ENCODE measurements at regions not wholly inside any gene's neighbourhood (a gene's known extent, or its start where the extent isn't known, plus 50 kb on each side); places are given as distances from the start of the nearest gene placed in this dataset.

DNA sequence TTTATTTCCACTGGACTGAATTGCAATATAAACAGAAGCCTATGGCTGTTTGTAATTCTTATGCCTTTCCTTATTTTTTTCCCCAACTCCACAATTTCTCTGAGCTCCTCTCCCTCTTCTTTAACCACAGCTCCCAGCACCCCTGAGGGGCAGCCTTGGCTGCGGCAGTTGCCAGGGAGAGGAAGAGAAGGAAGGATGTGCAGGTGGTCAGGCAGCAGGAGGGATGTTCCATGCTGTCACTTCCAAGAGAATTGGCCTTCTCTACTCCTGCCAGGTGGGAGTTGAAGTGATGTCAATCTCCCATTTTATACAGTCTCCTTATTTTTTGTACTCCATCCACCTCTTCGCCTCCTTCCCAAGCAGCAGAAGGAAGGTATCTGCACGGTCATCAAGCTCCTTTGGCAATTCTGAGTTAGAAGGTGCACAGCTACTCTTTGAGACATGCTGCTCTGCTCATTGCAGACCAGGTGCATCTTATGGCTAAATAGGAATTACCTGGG is 343.3 kb upstream of the RPS6KA3 start:
- POLR2A ChIA-PET, result no interaction called here
- no peak for DNase-seq (ENCODE audit: low read depth)
- no peak overlapping the region for H3K4me3 ChIP-seq (ENCODE audit: low read depth, low read length)
- TF ChIP-seq, protein P1, sequence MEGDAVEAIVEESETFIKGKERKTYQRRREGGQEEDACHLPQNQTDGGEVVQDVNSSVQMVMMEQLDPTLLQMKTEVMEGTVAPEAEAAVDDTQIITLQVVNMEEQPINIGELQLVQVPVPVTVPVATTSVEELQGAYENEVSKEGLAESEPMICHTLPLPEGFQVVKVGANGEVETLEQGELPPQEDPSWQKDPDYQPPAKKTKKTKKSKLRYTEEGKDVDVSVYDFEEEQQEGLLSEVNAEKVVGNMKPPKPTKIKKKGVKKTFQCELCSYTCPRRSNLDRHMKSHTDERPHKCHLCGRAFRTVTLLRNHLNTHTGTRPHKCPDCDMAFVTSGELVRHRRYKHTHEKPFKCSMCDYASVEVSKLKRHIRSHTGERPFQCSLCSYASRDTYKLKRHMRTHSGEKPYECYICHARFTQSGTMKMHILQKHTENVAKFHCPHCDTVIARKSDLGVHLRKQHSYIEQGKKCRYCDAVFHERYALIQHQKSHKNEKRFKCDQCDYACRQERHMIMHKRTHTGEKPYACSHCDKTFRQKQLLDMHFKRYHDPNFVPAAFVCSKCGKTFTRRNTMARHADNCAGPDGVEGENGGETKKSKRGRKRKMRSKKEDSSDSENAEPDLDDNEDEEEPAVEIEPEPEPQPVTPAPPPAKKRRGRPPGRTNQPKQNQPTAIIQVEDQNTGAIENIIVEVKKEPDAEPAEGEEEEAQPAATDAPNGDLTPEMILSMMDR (IDR thresholded peaks at IDR 0.05; ENCODE audit: insufficient read depth, low read depth, low read length), result no peak
- CTCF ChIA-PET, result no interaction called here
- no peaks in the 10 kb centered on the region for H3K36me3 ChIP-seq (ENCODE audit: control insufficient read depth, insufficient read depth, low read length)
- H3K27me3 ChIP-seq (ENCODE audit: control insufficient read depth, insufficient read depth, low read length), result no peaks in the 10 kb centered on the region

DNA sequence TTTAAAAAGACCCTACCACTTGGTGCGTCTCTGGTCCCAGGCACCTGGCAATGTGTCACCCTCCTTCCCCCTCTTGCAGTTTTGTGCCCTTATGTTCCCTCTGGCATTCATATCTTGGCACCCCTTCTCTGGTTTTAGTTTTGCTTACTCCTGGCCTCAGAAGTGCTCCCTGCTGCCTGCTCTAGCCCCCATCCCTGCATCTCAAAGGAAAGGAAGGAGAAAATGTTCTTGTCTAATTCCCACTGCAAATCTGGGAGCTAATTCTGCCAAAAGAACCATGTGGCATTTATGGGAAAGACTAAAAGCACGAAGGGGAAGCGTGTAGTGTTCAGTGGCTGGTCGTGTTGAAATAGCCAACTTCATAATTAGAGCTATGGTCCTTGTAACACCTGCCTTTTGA is 340.1 kb upstream of the RPS6KA3 start:
- POLR2A ChIA-PET, result no interaction called here
- DNase-seq (ENCODE audit: low read depth), result no peak
- no peaks in the 10 kb centered on the region for H3K36me3 ChIP-seq (ENCODE audit: control insufficient read depth, insufficient read depth, low read length)
- H3K27me3 ChIP-seq (ENCODE audit: control insufficient read depth, insufficient read depth, low read length), result no peaks in the 10 kb centered on the region
- TF ChIP-seq, protein P1 (IDR thresholded peaks at IDR 0.05; ENCODE audit: insufficient read depth, low read depth, low read length), result no peak
- CTCF ChIA-PET, result no interaction called here
- no peak overlapping the region for H3K4me3 ChIP-seq (ENCODE audit: low read depth, low read length)

DNA sequence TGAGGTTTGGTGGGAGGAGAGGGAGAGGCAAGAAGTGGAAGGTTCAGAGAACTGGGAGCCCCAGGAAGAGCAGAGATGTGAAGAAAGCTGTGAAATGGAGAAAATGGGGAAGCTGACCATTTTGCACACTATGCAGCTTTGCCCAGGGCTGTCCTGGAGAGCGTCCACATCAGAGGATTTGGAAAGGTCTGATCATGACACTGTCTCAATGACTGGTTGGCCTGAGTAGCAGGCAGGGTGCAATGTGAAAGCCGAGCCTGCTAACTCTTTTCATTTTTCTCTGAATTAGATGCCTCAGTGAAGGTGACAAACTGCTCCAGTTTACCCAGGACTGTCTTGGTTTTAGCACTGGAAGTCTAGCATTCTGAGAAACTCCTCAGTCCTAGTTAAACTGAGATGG is 330.1 kb upstream of the RPS6KA3 start:
- Histone ChIP-seq H3K4me3 (ENCODE audit: low read depth, low read length) (no peak overlapping the region), H3K27me3 (ENCODE audit: control insufficient read depth, insufficient read depth, low read length) (no peaks in the 10 kb centered on the region), H3K36me3 (ENCODE audit: control insufficient read depth, insufficient read depth, low read length) (no peaks in the 10 kb centered on the region)
- CTCF ChIA-PET, result no interaction called here
- TF ChIP-seq, protein P1 (IDR thresholded peaks at IDR 0.05; ENCODE audit: insufficient read depth, low read depth, low read length), result no peak
- POLR2A ChIA-PET, result no interaction called here
- no peak for DNase-seq (ENCODE audit: low read depth)

DNA sequence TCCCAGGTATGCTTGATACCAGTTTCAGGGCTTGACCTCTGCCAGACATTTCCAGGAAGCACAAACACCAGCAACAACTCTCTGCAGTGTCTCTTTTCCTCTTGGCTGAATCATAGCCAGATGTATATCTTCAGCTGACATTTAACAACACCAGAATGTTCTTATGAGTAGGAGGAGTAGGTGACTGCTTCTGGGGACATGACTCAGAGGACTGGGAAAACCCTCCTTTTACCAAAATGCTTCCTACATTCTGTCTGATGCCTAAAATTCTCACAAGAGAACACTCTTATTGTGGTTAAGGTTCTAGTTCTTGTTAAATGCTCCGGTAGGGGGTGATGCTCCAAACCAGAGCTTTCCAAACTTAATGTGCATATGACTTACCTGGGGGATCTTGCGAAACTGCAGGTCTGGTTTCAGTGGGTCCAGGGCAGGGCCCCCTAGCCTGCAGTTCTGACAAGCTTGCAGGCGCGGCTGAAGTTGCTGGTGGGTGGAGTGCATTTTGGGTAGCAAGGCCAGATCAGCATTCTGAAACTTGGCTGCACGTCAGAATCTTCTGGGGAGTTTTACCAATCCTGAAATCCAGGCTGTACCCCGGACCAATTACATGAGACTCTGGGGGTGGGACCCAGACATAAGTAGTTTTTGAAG is 329.3 kb upstream of the RPS6KA3 start:
- TF ChIP-seq, protein P1 (IDR thresholded peaks at IDR 0.05; ENCODE audit: insufficient read depth, low read depth, low read length), result no peak
- CTCF ChIA-PET, result interaction anchor here (0.6 kb wide), 1 partner anchor 1182 kb away, joined by 3 read pairs; no protein-coding TSS in a partner anchor
- POLR2A ChIA-PET, result no interaction called here
- Histone ChIP-seq H3K36me3 (ENCODE audit: control insufficient read depth, insufficient read depth, low read length) (no peaks in the 10 kb centered on the region), H3K4me3 (ENCODE audit: low read depth, low read length) (no peak overlapping the region), H3K27me3 (ENCODE audit: control insufficient read depth, insufficient read depth, low read length) (no peaks in the 10 kb centered on the region)
- no peak for DNase-seq (ENCODE audit: low read depth)

DNA sequence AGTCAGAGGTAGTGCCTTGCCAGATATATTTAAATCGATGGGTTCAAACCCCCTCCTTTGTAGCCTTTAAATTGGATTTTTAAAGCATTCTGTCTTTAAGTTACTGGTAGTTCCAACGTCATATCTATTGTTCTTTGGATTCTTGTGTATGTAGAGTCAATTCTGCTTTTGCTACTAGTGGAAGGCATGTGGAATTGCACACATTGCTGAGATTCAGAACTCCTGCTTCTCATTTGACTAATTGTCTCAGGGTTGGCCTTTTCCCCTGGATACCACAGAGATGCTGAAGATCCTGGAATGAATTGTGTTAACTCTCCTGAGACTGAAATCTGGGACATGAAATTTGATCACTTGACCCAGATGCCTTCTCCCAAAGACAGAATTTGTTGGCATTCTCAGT is 328.3 kb upstream of the RPS6KA3 start:
- CTCF ChIA-PET, result no interaction called here
- no peak overlapping the region for H3K4me3 ChIP-seq (ENCODE audit: low read depth, low read length)
- DNase-seq (ENCODE audit: low read depth), result no peak

More for the DNA sequence above, 328.3 kb upstream of the RPS6KA3 start:
- Histone ChIP-seq H3K36me3 (ENCODE audit: control insufficient read depth, insufficient read depth, low read length) (no peaks in the 10 kb centered on the region), H3K27me3 (ENCODE audit: control insufficient read depth, insufficient read depth, low read length) (no peaks in the 10 kb centered on the region)
- TF ChIP-seq, protein P1 (IDR thresholded peaks at IDR 0.05; ENCODE audit: insufficient read depth, low read depth, low read length), result no peak
- POLR2A ChIA-PET, result no interaction called here

Measured in BJ (cell line).